OCI-LY7 (cell line): ENCODE measurements at regions not wholly inside any gene's neighbourhood (a gene's known extent, or its start where the extent isn't known, plus 50 kb on each side); places are given as distances from the start of the nearest gene placed in this dataset.
"Not testable (repeated sequence)": the region's sequence is repeated elsewhere in the genome, so short reads cannot be mapped to it uniquely, and the experiment has no call there.

Source experiments
- BruUV-seq: library from RNA; stranded (reverse); fragments of 400-500 nt; replicated peaks from 2 replicates; lab custom pipeline; 2021; lab: Mats Ljungman, UMichigan
- CTCF ChIA-PET: fragments of 300-600 bp; sonication (Branson Sonifier 250); formaldehyde crosslinking; loops from one replicate; lab custom pipeline; 2022; ENCODE audit warnings: antibody characterized with exemption; ENCODE audit not compliant: unreplicated experiment; lab: Charles Lee
- POLR2A ChIA-PET: fragments of 300-600 bp; sonication (Branson Sonifier 250); formaldehyde crosslinking; loops from one replicate; lab custom pipeline; 2022; ENCODE audit warnings: antibody characterized with exemption; lab: Charles Lee
- DNase-seq: peaks from one replicate; pipeline ENCODE4 v3.0.0-alpha.2; 2015; ENCODE audit warnings: low spot score
- H2AFZ ChIP-seq: fragments of 200-600 bp; sonication (generic), shearing (Covaris generic); 2 replicates; pipeline ENCODE4 v1.6.1; 2014; ENCODE audit warnings: mild to moderate bottlenecking, antibody characterized with exemption, low read length, moderate library complexity
- H3K27ac ChIP-seq: fragments of 200-600 bp; sonication (generic); 2 replicates; pipeline ENCODE4 v1.5.1; 2014; ENCODE audit warnings: mixed run types, low read depth, mild to moderate bottlenecking, moderate library complexity, low read length, inconsistent platforms; ENCODE audit not compliant: poor library complexity, severe bottlenecking
- H3K36me3 ChIP-seq: fragments of 200-600 bp; sonication (generic); 2 replicates; pipeline ENCODE4 v1.6.1; 2014; ENCODE audit warnings: mild to moderate bottlenecking, antibody characterized with exemption, low read length, moderate library complexity, mixed read lengths; ENCODE audit not compliant: insufficient read depth
- H3K4me1 ChIP-seq: fragments of 200-600 bp; sonication (generic); 2 replicates; pipeline ENCODE4 v1.5.1; 2014; ENCODE audit warnings: mild to moderate bottlenecking, low read length; ENCODE audit not compliant: insufficient read depth, poor library complexity, severe bottlenecking
- H3K4me2 ChIP-seq: fragments of 200-600 bp; sonication (generic); 2 replicates; pipeline ENCODE4 v1.6.1; 2014; ENCODE audit warnings: mild to moderate bottlenecking, low read length
- H3K4me3 ChIP-seq: fragments of 200-600 bp; sonication (generic); 2 replicates; pipeline ENCODE4 v1.5.1; 2014; ENCODE audit warnings: mild to moderate bottlenecking, low read depth, low read length; ENCODE audit not compliant: poor library complexity, severe bottlenecking
- H3K79me2 ChIP-seq: fragments of 200-600 bp; sonication (generic); 2 replicates; pipeline ENCODE4 v1.6.1; 2016; ENCODE audit warnings: low read depth, mild to moderate bottlenecking, low read length, moderate library complexity, mixed read lengths; ENCODE audit not compliant: insufficient read depth
- H3K9me2 ChIP-seq: fragments of 200-600 bp; sonication (generic); 2 replicates; pipeline ENCODE4 v1.6.1; 2016; ENCODE audit warnings: mild to moderate bottlenecking, low read length, mixed read lengths; ENCODE audit not compliant: insufficient read depth
- H3K9me3 ChIP-seq: fragments of 200-600 bp; sonication (generic); 2 replicates; pipeline ENCODE4 v1.6.1; 2014; ENCODE audit warnings: mild to moderate bottlenecking, mixed run types, low read length, mixed read lengths
- H4K20me1 ChIP-seq: fragments of 200-600 bp; sonication (generic); 2 replicates; pipeline ENCODE4 v1.6.1; 2014; ENCODE audit warnings: mild to moderate bottlenecking, antibody characterized with exemption, low read length, moderate library complexity, mixed read lengths; ENCODE audit not compliant: insufficient read depth
- CTCF ChIP-seq: fragments of 200-600 bp; sonication (generic); conservative IDR thresholded peaks from 2 replicates; pipeline ENCODE4 v1.5.1; 2014; ENCODE audit warnings: mild to moderate bottlenecking, antibody characterized with exemption, low read length, moderate library complexity, mixed read lengths
- EZH2phosphoT487 ChIP-seq: fragments of 200-600 bp; sonication (generic); IDR thresholded peaks from 2 replicates; pipeline ENCODE4 v1.6.1; 2018; ENCODE audit warnings: low read depth, borderline replicate concordance, mild to moderate bottlenecking, mixed run types, antibody characterized with exemption, low read length, moderate library complexity, mixed read lengths
- intact Hi-C: fragments of 100-400 bp; cut with micrococcal nuclease; formaldehyde crosslinking; loops from one replicate; pipeline ENCODE4 v1.10.0; 2022; ENCODE audit not compliant: unreplicated experiment

GRCh38 chrX:3176439-3176820 lies 135.2 kb downstream of the ARSF start:
- BruUV-seq, result no TSS peak
- POLR2A ChIA-PET, result no interaction called here

GRCh38 chrX:3175659-3176438 lies 134.6 kb downstream of the ARSF start:
- no peaks in the 10 kb centered on the region for H3K9me2 ChIP-seq
- H3K79me2 ChIP-seq, result no peaks in the 10 kb centered on the region
- POLR2A ChIA-PET, result no interaction called here
- CTCF ChIA-PET, result no interaction called here
- no peaks in the 10 kb centered on the region for H4K20me1 ChIP-seq
- BruUV-seq, result no TSS peak
- H3K4me3 ChIP-seq, result no peak overlapping the region
- no peak for DNase-seq
- H3K36me3 ChIP-seq, result no peaks in the 10 kb centered on the region
- no peak overlapping the region for H3K4me2 ChIP-seq
- H3K4me1 ChIP-seq, result no peaks in the 10 kb centered on the region
- intact Hi-C loops, result no loop called here
- H3K9me3 ChIP-seq, result no peaks in the 10 kb centered on the region
- H3K27ac ChIP-seq, result no peak overlapping the region
- no peak overlapping the region for H2AFZ ChIP-seq
- TF ChIP-seq CTCF, result no peak
- no peak for TF ChIP-seq EZH2phosphoT487

More at GRCh38 chrX:3176439-3176820, 135.2 kb downstream of the ARSF start:
- intact Hi-C loops, result no loop called here
- Histone ChIP-seq H3K36me3 (no peaks in the 10 kb centered on the region), H4K20me1 (no peaks in the 10 kb centered on the region), H3K4me2 (no peak overlapping the region), H3K4me3 (no peak overlapping the region), H3K9me2 (no peaks in the 10 kb centered on the region), H3K27ac (no peak overlapping the region), H3K79me2 (no peaks in the 10 kb centered on the region), H3K9me3 (no peaks in the 10 kb centered on the region), H3K4me1 (no peaks in the 10 kb centered on the region), H2AFZ (no peak overlapping the region)
- TF ChIP-seq CTCF (no peak), EZH2phosphoT487 (no peak)
- no peak for DNase-seq
- CTCF ChIA-PET, result no interaction called here

GRCh38 chrX:3172156-3172555 lies 130.9 kb downstream of the ARSF start:
- DNase-seq, intact Hi-C loops, H3K4me2 ChIP-seq, H3K9me2 ChIP-seq, H3K27ac ChIP-seq, H4K20me1 ChIP-seq, H3K4me1 ChIP-seq, H3K79me2 ChIP-seq, POLR2A ChIA-PET, H3K9me3 ChIP-seq, H2AFZ ChIP-seq, H3K36me3 ChIP-seq, H3K4me3 ChIP-seq, BruUV-seq, CTCF ChIA-PET: not testable (repeated sequence)
